PC-3 (cell line): ENCODE measurements at regions not wholly inside any gene's neighbourhood (a gene's known extent, or its start where the extent isn't known, plus 50 kb on each side); places are given as distances from the start of the nearest gene placed in this dataset.

Experiments
- ATAC-seq: fragments of 200-7000 bp; cut with Tn5 transposase; 2 replicates; pipeline ENCODE4 v1.9.1; 2020; ENCODE audit warnings: mild to moderate bottlenecking, moderate library complexity
- BruUV-seq: library from RNA; stranded (reverse); fragments of 400-500 nt; replicated peaks from 2 replicates; lab custom pipeline; 2021; lab: Mats Ljungman, UMichigan
- CTCF ChIA-PET: fragments of 300-600 bp; sonication (Branson Sonifier 250); formaldehyde crosslinking; loops from one replicate; lab custom pipeline; 2022; ENCODE audit warnings: antibody characterized with exemption; lab: Charles Lee
- POLR2A ChIA-PET: fragments of 300-600 bp; sonication (Branson Sonifier 250); formaldehyde crosslinking; loops from one replicate; lab custom pipeline; 2022; ENCODE audit warnings: antibody characterized with exemption; ENCODE audit not compliant: unreplicated experiment; lab: Charles Lee
- DNase-seq: peaks from one replicate; pipeline ENCODE4 v3.0.0-alpha.2; 2015
- H2AFZ ChIP-seq: fragments of 300-600 bp; sonication (generic); 2 replicates; pipeline ENCODE4 v1.6.0; 2016; ENCODE audit warnings: antibody characterized with exemption, low read length
- H3F3A ChIP-seq: fragments of 300-600 bp; sonication (generic); one replicate; pipeline ENCODE4 v1.6.0; 2017; ENCODE audit warnings: antibody characterized with exemption, low read length, control low read depth, mild to moderate bottlenecking; ENCODE audit not compliant: unreplicated experiment
- H3K27ac ChIP-seq: fragments of 300-600 bp; sonication (generic); 2 replicates; pipeline ENCODE4 v1.5.1; 2016; ENCODE audit warnings: mild to moderate bottlenecking, low read length
- H3K27me3 ChIP-seq: fragments of 300-600 bp; sonication (generic); 2 replicates; pipeline ENCODE4 v1.6.1; 2016; ENCODE audit warnings: low read length, mixed read lengths
- H3K36me3 ChIP-seq: fragments of 300-600 bp; sonication (generic); 2 replicates; pipeline ENCODE4 v1.6.1; 2016; ENCODE audit warnings: low read depth, mixed run types, low read length, mixed read lengths
- H3K4me1 ChIP-seq: fragments of 300-600 bp; sonication (generic); 2 replicates; pipeline ENCODE4 v1.5.1; 2016; ENCODE audit warnings: low read length; ENCODE audit not compliant: insufficient read depth
- H3K4me2 ChIP-seq: fragments of 300-600 bp; sonication (generic); 2 replicates; pipeline ENCODE4 v1.6.0; 2016; ENCODE audit warnings: low read length
- H3K4me3 ChIP-seq: fragments of 300-600 bp; sonication (generic); 2 replicates; pipeline ENCODE4 v1.5.1; 2016; ENCODE audit warnings: mild to moderate bottlenecking, low read length, mixed read lengths
- H3K79me2 ChIP-seq: fragments of 300-600 bp; sonication (generic); 2 replicates; pipeline ENCODE4 v1.6.1; 2017; ENCODE audit warnings: low read length, mixed read lengths
- H3K9ac ChIP-seq: fragments of 300-600 bp; sonication (generic); 2 replicates; pipeline ENCODE4 v1.6.0; 2016; ENCODE audit warnings: mild to moderate bottlenecking, low read length
- H3K9me2 ChIP-seq: fragments of 300-600 bp; sonication (generic); replicated peaks from 2 replicates; pipeline ENCODE4 v1.6.1; 2016; ENCODE audit warnings: mixed run types, low read length, mixed read lengths
- H3K9me3 ChIP-seq: fragments of 300-600 bp; sonication (generic); 2 replicates; pipeline ENCODE4 v1.6.1; 2016; ENCODE audit warnings: low read length, mixed read lengths
- H4K20me1 ChIP-seq: fragments of 300-600 bp; sonication (generic); 2 replicates; pipeline ENCODE4 v1.6.1; 2016; ENCODE audit warnings: low read length, mixed read lengths
- CTCF ChIP-seq: fragments of 300-600 bp; sonication (generic); conservative IDR thresholded peaks from 2 replicates; pipeline ENCODE4 v1.5.1; 2017; ENCODE audit warnings: antibody characterized with exemption, low read depth, mild to moderate bottlenecking, low read length
- EZH2 ChIP-seq: fragments of 300-600 bp; sonication (generic); IDR thresholded peaks from one replicate; pipeline ENCODE4 v1.6.1; 2017; ENCODE audit warnings: antibody characterized with exemption, mild to moderate bottlenecking, low read length; ENCODE audit not compliant: unreplicated experiment
- EZH2phosphoT487 ChIP-seq: fragments of 300-600 bp; sonication (generic); IDR thresholded peaks from 2 replicates; pipeline ENCODE4 v1.6.1; 2018; ENCODE audit warnings: mild to moderate bottlenecking, antibody characterized with exemption, low read length, borderline replicate concordance
- intact Hi-C: fragments of 100-400 bp; cut with micrococcal nuclease; formaldehyde crosslinking; loops from 2 replicates; pipeline ENCODE4 v1.9.0; 2023

GRCh38 chr5:159547466-159548195, 217.3 kb upstream of the IL12B start:
- no peak for TF ChIP-seq EZH2
- no peak for TF ChIP-seq CTCF
- no peaks in the 10 kb centered on the region for H4K20me1 ChIP-seq
- no peaks in the 10 kb centered on the region for H3K79me2 ChIP-seq
- no peaks in the 10 kb centered on the region for H3K36me3 ChIP-seq
- no TSS peak for BruUV-seq
- POLR2A ChIA-PET = no interaction called here
- intact Hi-C loops = no loop called here
- no peaks in the 10 kb centered on the region for H3K9me3 ChIP-seq
- H3K9me2 ChIP-seq = no peaks in the 10 kb centered on the region
- H3K4me3 ChIP-seq = no peak overlapping the region
- CTCF ChIA-PET = no interaction called here
- H3K27me3 ChIP-seq = no peaks in the 10 kb centered on the region
- H3K27ac ChIP-seq = no peak overlapping the region
- no peak overlapping the region for H3K4me2 ChIP-seq
- peaks cover 13% of the 10 kb centered on the region for H3K4me1 ChIP-seq
- no peak overlapping the region for H3K9ac ChIP-seq
- H3F3A ChIP-seq = no peaks in the 10 kb centered on the region
- H2AFZ ChIP-seq = no peak overlapping the region
- DNase-seq = no peak
- ATAC-seq = no peak

GRCh38 chr5:159548517-159548916, 218.2 kb upstream of the IL12B start:
- Histone ChIP-seq H3K4me3 (no peak overlapping the region), H3K9me2 (no peaks in the 10 kb centered on the region), H3K4me2 (no peak overlapping the region), H3K79me2 (no peaks in the 10 kb centered on the region), H3K36me3 (no peaks in the 10 kb centered on the region), H3K4me1 (peaks cover 13% of the 10 kb centered on the region), H2AFZ (no peak overlapping the region), H3K27ac (no peak overlapping the region), H3K9ac (no peak overlapping the region), H3K9me3 (no peaks in the 10 kb centered on the region), H3K27me3 (no peaks in the 10 kb centered on the region), H4K20me1 (no peaks in the 10 kb centered on the region), H3F3A (no peaks in the 10 kb centered on the region)
- ATAC-seq (no peak), DNase-seq (no peak)
- POLR2A ChIA-PET = no interaction called here
- intact Hi-C loops = no loop called here
- TF ChIP-seq CTCF (no peak), EZH2phosphoT487 (no peak)
- BruUV-seq = no TSS peak
- CTCF ChIA-PET = no interaction called here

- Histone ChIP-seq H3K4me2 (no peak overlapping the region), H2AFZ (no peak overlapping the region), H3K79me2 (no peaks in the 10 kb centered on the region), H3K4me3 (no peak overlapping the region), H3K27me3 (no peaks in the 10 kb centered on the region), H3K36me3 (no peaks in the 10 kb centered on the region), H3K9ac (no peak overlapping the region), H4K20me1 (no peaks in the 10 kb centered on the region), H3K27ac (no peak overlapping the region), H3F3A (no peaks in the 10 kb centered on the region), H3K9me3 (no peaks in the 10 kb centered on the region), H3K9me2 (no peaks in the 10 kb centered on the region), H3K4me1 (peaks cover 8% of the 10 kb centered on the region)
- intact Hi-C loops = no loop called here
- CTCF ChIA-PET = no interaction called here
- DNase-seq (no peak), ATAC-seq (no peak)
- TF ChIP-seq EZH2phosphoT487 (no peak), EZH2 (no peak), CTCF (no peak)
- BruUV-seq = no TSS peak
- POLR2A ChIA-PET = no interaction called here
Measured at GRCh38 chr5:159549046-159549445, 218.8 kb upstream of the IL12B start.
